ENCODE measurements at regions not wholly inside any gene's neighbourhood (a gene's known extent, or its start where the extent isn't known, plus 50 kb on each side); places are given as distances from the start of the nearest gene placed in this dataset.

DNA sequence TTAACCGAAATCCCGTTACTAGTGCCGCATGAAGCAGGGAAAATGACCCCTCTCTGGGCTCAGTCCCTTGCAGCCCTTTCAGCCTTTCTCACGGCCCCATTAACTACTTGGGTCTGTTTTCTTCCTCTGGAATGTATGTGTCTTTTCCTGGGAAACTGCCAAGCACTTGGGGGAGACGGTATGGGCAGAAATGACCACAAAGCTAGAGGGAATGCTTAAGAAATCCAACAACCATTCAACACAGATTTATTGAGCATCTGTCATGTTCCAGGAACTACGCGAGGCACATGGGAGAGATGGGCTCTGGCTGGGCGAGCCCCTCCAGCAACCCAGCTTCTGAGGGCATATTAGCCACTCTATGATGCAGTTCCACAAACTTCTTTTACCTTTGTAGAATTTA lies 462.6 kb downstream of the BUD13 start:
- no peak for ATAC-seq (replicated peaks)
- no peaks in the 10 kb centered on the region for H3K36me3 Mint-ChIP-seq (ENCODE audit: insufficient read depth)
- H3K27me3 Mint-ChIP-seq: peaks cover 38 to 50% of the 10 kb centered on the region in 2 donors
- no peak overlapping the region for H3K4me3 Mint-ChIP-seq
- H3K4me1 Mint-ChIP-seq (ENCODE audit: low read depth in 2 of 2): no peaks in the 10 kb centered on the region
- H3K9me3 Mint-ChIP-seq: no peaks in the 10 kb centered on the region
- H3K27ac Mint-ChIP-seq: no peak overlapping the region
- DNase-seq: no peak

DNA sequence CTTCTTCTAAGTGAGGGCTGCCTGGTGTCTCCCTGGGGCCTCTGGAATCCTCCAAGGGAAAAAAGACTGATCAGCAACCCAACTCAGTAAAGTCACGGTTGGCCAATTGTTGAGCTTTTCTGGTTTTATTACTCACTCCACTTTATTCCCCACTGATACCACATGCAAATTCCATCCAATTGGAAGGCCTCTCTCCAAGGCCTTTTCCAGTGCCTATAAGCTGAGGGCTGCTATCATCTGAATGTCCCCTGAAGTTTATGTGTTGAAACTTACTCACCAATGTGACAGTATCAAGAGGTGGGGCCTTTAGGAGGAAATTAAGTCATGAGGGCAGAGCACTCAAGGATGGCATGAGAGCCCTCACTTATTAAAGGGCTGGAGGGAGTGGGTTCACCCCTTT lies 463.3 kb downstream of the BUD13 start:
- H3K27me3 Mint-ChIP-seq: peaks cover 32 to 51% of the 10 kb centered on the region in 2 donors
- no peaks in the 10 kb centered on the region for H3K4me1 Mint-ChIP-seq (ENCODE audit: low read depth in 2 of 2)
- no peaks in the 10 kb centered on the region for H3K36me3 Mint-ChIP-seq (ENCODE audit: insufficient read depth)
- no peak for DNase-seq
- ATAC-seq (replicated peaks): no peak
- no peak overlapping the region for H3K27ac Mint-ChIP-seq
- no peak overlapping the region for H3K4me3 Mint-ChIP-seq
- no peaks in the 10 kb centered on the region for H3K9me3 Mint-ChIP-seq

DNA sequence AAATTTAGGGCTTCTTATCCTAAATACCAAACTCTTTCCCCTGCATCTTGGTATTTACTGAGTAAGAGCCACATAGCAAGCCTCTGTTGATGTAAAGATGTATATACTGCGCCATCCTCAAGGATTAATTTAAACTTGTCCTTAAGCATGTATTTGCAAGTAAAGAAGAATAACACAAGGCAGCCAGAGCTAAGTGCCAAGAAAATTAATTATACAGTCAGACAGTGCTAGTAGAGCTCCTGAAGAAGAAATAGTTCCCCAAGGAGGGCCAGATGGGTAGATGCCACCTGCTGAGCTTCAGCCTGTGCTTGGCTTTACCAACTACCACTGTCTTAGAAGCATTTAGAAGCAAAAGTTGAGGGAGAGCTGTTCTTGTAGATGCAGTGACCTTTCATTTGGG lies 470.0 kb downstream of the BUD13 start:
- no peaks in the 10 kb centered on the region for H3K9me3 Mint-ChIP-seq
- H3K4me1 Mint-ChIP-seq (ENCODE audit: low read depth in 2 of 2): no peaks in the 10 kb centered on the region
- no peak for DNase-seq
- no peak overlapping the region for H3K4me3 Mint-ChIP-seq
- no peak for ATAC-seq (replicated peaks)
- H3K36me3 Mint-ChIP-seq (ENCODE audit: insufficient read depth): no peaks in the 10 kb centered on the region
- no peak overlapping the region for H3K27ac Mint-ChIP-seq
- H3K27me3 Mint-ChIP-seq: peaks cover 11 to 20% of the 10 kb centered on the region in 2 donors

DNA sequence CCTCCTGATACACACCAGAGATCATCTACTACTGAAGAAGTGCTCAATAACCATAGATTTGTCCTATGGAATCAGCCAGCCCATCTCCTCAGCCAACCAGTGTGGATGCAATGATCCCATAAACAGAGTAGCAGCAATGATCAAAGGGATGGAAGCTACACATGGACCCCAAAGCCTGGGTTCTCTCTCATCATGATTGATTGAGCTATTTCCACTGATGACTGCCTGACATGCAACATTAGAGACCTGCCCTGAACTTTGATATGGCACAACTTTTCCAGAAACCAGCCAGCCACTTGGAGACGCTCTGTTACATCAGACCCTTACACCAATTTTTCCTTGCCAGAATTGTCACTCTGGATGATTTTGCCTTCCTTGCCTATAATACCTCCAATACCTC lies 471.6 kb downstream of the BUD13 start:
- no peak overlapping the region for H3K4me3 Mint-ChIP-seq
- H3K4me1 Mint-ChIP-seq (ENCODE audit: low read depth in 2 of 2): no peaks in the 10 kb centered on the region
- no peaks in the 10 kb centered on the region for H3K9me3 Mint-ChIP-seq
- H3K27ac Mint-ChIP-seq: no peak overlapping the region
- DNase-seq (no peak), ATAC-seq (replicated peaks) (no peak)
- H3K36me3 Mint-ChIP-seq (ENCODE audit: insufficient read depth): no peaks in the 10 kb centered on the region
- peaks cover 11 to 20% of the 10 kb centered on the region in 2 donors for H3K27me3 Mint-ChIP-seq

DNA sequence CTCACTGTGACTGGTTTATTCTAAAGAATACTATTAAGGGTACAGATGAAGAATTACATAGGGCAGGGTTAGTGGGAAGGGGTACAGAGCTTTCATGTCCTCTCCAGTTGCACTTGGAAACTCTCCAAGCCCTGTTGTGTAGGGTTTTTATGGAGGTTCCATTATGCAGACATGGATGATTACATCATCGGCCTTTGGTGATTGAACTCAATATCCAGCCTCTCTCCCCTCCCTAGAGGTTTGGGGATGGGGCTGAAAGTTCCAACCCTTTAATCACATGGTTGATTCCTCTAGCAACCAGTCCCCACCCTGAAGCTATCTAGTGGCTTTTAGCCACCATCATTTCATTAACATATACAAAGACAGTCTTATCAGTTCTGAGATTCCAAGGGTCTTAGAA lies 472.6 kb downstream of the BUD13 start:
- H3K9me3 Mint-ChIP-seq: no peaks in the 10 kb centered on the region
- DNase-seq: no peak
- H3K4me1 Mint-ChIP-seq (ENCODE audit: low read depth in 2 of 2): no peaks in the 10 kb centered on the region
- H3K4me3 Mint-ChIP-seq: no peak overlapping the region
- H3K27me3 Mint-ChIP-seq: peaks cover 11 to 20% of the 10 kb centered on the region in 2 donors
- H3K36me3 Mint-ChIP-seq (ENCODE audit: insufficient read depth): no peaks in the 10 kb centered on the region
- H3K27ac Mint-ChIP-seq: no peak overlapping the region
- no peak for ATAC-seq (replicated peaks)

DNA sequence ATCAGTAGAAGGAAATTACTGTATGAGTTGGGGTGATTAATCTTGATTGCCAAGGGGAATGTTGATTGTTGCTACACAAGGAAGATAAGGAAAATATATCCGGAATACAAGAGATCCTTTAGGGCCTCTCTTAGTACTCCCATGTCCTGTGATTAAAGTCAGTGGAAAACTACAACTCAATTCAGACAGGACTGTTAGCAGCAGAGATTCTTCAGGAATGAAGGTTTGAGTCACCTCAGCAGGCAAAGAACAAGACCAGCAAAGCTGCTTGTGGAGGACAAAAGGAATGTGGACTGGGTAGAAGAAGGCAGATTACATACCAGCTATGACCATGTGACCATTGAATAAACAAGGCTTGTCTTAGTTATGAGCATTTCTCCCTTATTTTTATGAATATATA lies 478.2 kb downstream of the BUD13 start:
- DNase-seq: no peak
- Mint-ChIP-seq H3K4me3 (no peak overlapping the region), H3K27me3 (peaks cover 0 to 11% of the 10 kb centered on the region in 2 donors), H3K27ac (no peak overlapping the region), H3K4me1 (ENCODE audit: low read depth in 2 of 2) (no peaks in the 10 kb centered on the region), H3K36me3 (ENCODE audit: insufficient read depth) (no peaks in the 10 kb centered on the region), H3K9me3 (no peaks in the 10 kb centered on the region)
- ATAC-seq (replicated peaks): no peak

DNA sequence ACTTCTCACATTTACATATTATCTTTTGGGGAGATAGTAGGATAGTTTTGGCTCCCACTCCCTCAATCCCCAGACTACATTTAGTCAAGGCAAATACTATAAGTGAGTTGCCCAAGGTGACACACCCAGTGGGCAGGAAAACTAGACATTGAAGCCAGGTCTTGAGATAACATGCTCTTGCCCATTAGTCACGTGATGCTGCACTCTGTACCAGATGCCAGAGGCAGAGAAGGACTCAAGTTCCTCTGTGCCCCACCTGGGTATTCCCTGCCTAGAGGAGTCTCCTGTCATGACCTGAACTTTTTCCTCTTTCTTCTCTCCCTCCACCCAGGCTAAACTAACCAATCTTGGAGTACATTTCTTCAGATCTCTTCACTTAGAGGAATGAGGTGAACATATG lies 484.9 kb downstream of the BUD13 start:
- Mint-ChIP-seq H3K36me3 (ENCODE audit: insufficient read depth) (no peaks in the 10 kb centered on the region), H3K27me3 (peaks cover 24 to 29% of the 10 kb centered on the region in 2 donors), H3K27ac (no peak overlapping the region), H3K9me3 (no peaks in the 10 kb centered on the region), H3K4me3 (no peak overlapping the region), H3K4me1 (ENCODE audit: low read depth in 2 of 2) (no peaks in the 10 kb centered on the region)
- ATAC-seq (replicated peaks) (no peak), DNase-seq (no peak)

DNA sequence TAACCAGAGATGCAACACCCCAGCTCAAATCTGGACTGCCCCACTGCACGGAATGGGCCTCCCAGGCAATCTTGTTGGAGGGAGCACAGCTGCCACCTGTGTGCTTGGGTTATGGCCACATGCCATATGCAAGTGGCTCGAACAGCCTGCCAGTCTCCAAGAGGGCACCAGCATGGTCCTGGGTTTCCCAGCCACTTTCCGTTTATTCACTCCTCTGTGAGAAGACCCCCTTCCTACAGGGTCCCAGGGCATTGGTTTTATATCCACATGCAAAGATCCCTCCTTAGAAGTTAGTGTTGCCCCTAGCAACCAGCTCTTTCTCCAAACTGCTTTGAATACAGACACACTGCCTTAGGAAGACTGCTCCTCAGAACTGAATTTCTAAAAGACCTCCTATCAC lies 487.8 kb downstream of the BUD13 start:
- no peak for DNase-seq
- H3K27me3 Mint-ChIP-seq: peaks cover 24% of the 10 kb centered on the region in 2 donors

DNA sequence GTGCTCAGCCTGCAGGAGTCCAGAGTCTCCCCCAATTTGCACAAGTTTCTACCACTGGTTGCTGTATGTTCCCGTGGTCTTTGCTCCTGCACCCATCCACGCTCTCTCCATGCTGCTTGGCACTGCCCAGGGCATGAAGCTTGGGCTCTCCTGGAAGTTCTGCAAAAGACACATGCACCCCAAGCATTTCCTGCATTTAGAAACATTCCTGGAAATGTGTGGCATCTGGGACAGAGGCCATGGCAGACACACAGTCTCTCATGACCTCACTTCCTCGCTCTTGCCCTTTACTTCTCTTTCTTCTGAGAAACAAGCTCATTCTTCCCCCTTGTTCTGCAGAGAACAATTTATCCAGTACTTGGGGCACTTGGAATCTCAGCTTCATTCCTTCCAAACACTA lies 489.5 kb downstream of the BUD13 start:
- H3K4me3 Mint-ChIP-seq: no peak overlapping the region
- no peaks in the 10 kb centered on the region for H3K9me3 Mint-ChIP-seq
- no peaks in the 10 kb centered on the region for H3K36me3 Mint-ChIP-seq (ENCODE audit: insufficient read depth)
- ATAC-seq (replicated peaks) (no peak), DNase-seq (no peak)
- H3K27me3 Mint-ChIP-seq: peaks cover 29 to 33% of the 10 kb centered on the region in 2 donors
- no peak overlapping the region for H3K27ac Mint-ChIP-seq
- no peaks in the 10 kb centered on the region for H3K4me1 Mint-ChIP-seq (ENCODE audit: low read depth in 2 of 2)

More for the DNA sequence above, 487.8 kb downstream of the BUD13 start:
- no peak overlapping the region for H3K4me3 Mint-ChIP-seq
- H3K9me3 Mint-ChIP-seq: no peaks in the 10 kb centered on the region
- ATAC-seq (replicated peaks): no peak
- no peaks in the 10 kb centered on the region for H3K4me1 Mint-ChIP-seq (ENCODE audit: low read depth in 2 of 2)
- no peak overlapping the region for H3K27ac Mint-ChIP-seq
- no peaks in the 10 kb centered on the region for H3K36me3 Mint-ChIP-seq (ENCODE audit: insufficient read depth)

DNA sequence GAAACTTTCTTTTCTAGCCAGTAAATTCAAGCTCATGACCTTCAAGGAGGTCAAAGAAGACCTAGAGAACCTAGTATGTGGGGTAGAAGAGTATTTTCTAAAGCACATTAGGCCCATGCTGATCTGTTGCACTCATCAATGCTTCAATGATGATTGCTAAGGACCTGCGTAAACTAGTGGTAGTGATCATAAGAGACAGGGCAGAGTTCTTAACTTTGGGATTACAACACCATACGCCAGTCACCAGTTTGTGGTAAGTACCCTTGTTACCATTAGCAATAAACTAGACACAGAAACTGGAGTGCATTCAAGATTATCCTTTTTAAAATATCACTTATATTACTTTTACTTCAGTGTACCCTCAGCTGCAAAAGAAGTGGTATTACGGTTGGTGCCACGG lies 490.3 kb downstream of the BUD13 start:
- Mint-ChIP-seq H3K4me3 (no peak overlapping the region), H3K36me3 (ENCODE audit: insufficient read depth) (no peaks in the 10 kb centered on the region), H3K4me1 (ENCODE audit: low read depth in 2 of 2) (no peaks in the 10 kb centered on the region), H3K27ac (no peak overlapping the region), H3K9me3 (no peaks in the 10 kb centered on the region), H3K27me3 (peaks cover 33 to 37% of the 10 kb centered on the region in 2 donors)
- DNase-seq (no peak), ATAC-seq (replicated peaks) (no peak)

DNA sequence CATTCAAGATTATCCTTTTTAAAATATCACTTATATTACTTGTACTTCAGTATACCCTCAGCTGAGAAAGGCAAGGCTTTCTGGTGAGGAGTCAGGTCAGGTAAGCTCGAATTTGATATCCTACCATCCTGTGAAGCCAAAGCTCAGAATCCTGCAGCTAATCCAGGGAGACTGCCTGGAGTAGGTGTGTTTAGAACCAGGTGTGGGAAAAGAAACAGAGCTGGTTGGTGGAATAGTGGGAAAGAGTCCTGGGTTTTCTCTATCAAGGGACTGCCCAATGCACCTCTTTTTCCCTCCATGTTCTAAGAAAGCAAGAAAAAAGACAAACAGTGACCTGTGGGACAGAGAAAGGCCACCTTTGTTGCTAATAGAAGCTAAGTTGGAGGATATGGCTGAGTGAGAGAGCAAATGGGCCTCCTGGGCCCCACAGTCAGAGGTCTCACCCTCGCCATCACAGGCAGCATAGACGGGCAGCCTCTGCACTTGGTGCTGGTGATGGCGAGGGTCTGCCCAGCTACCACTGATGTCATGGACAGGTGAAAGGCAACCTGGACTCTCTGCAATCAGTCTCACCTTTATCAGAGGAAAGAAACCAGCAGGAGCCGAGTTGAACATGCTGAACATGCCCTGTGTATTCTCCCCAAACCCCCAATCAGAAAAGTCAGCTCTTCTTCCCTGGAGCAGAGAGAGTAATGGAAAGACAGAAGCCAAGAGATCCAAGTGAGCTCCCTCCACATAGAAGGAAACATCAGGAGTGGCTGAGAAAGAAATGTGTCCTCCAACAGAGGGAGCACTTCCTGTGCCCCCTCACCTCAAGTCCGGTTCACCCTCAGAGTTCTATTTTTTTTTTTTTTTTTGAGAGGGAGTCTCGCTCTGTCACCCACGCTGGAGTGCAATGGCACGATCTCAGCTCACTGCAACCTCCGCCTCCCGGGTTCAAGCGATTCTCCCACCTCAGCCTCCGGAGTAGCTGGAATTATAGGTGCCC lies 491.3 kb downstream of the BUD13 start:
- H3K9me3 Mint-ChIP-seq: no peaks in the 10 kb centered on the region
- no peak for DNase-seq
- no peaks in the 10 kb centered on the region for H3K4me1 Mint-ChIP-seq (ENCODE audit: low read depth in 2 of 2)
- H3K4me3 Mint-ChIP-seq: no peak overlapping the region
- no peaks in the 10 kb centered on the region for H3K36me3 Mint-ChIP-seq (ENCODE audit: insufficient read depth)
- peaks cover 26 to 32% of the 10 kb centered on the region in 2 donors for H3K27me3 Mint-ChIP-seq
- ATAC-seq (replicated peaks): no peak
- H3K27ac Mint-ChIP-seq: no peak overlapping the region

DNA sequence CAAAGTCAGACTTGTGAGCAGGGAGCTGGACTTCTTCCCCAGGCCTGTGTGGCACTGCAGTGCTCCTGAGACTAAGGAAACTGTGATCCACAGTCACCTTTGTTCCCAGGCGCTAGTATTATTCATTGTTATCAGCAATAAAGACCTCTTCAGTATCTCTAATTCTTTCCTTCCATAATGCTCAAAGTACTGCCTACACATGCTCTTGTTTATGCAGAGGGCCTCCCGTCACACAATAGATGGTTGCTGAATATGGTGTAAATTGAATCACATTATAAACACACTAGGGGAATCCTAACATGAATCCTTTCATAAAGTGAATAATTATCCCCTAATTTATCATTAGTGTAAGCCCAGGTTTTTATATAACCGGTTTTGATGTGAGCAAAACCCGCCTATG lies 493.3 kb downstream of the BUD13 start:
- no peak overlapping the region for H3K27ac Mint-ChIP-seq
- no peaks in the 10 kb centered on the region for H3K36me3 Mint-ChIP-seq (ENCODE audit: insufficient read depth)
- ATAC-seq (replicated peaks) (no peak), DNase-seq (no peak)
- no peak overlapping the region for H3K4me3 Mint-ChIP-seq
- no peaks in the 10 kb centered on the region for H3K9me3 Mint-ChIP-seq
- H3K27me3 Mint-ChIP-seq: peaks cover 33 to 37% of the 10 kb centered on the region in 2 donors
- peaks cover 0 to 4% of the 10 kb centered on the region in 2 donors for H3K4me1 Mint-ChIP-seq (ENCODE audit: low read depth in 2 of 2)

DNA sequence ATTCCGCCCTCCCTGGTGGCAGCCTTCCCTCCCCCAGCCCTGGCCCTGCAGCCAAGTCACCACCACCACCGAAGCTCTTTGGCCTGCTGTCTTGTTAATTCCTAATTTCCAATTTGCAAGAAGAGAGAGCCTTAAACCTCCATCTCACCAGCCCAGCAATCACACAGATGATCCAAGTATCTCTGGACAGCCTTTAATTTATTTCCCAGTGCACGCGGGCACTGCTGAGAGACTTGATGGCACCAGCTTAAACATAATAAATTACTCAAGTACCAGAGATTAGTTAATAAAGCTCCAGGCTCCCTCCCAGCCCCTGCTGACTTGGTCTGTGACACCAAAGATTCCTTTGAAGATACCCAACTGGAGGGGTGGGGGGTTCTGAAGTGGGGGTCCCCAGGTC lies 494.7 kb downstream of the BUD13 start:
- Mint-ChIP-seq H3K9me3 (no peaks in the 10 kb centered on the region), H3K4me3 (no peak overlapping the region), H3K36me3 (ENCODE audit: insufficient read depth) (no peaks in the 10 kb centered on the region), H3K27me3 (peaks cover 32 to 39% of the 10 kb centered on the region in 2 donors), H3K4me1 (ENCODE audit: low read depth in 2 of 2) (peaks cover 0 to 4% of the 10 kb centered on the region in 2 donors), H3K27ac (no peak overlapping the region)
- DNase-seq: no peak
- no peak for ATAC-seq (replicated peaks)

All from effector memory CD8-positive, alpha-beta T cell (primary cell).